Ishikawa (cell line): ENCODE measurements at regions not wholly inside any gene's neighbourhood (a gene's known extent, or its start where the extent isn't known, plus 50 kb on each side); places are given as distances from the start of the nearest gene placed in this dataset.

ENCODE experiments used
- CEBPB ChIP-seq: IDR thresholded peaks from 2 replicates; pipeline ENCODE4 v1.6.1; 2012
- ZBTB7A ChIP-seq: IDR thresholded peaks from 2 replicates; pipeline ENCODE4 v1.6.1; 2012; ENCODE audit warnings: low read depth
- TF ChIP-seq, protein P1 (sequence below): IDR thresholded peaks from 2 replicates; pipeline ENCODE4 v1.6.1; 2012

GRCh38 chr16:55256412-55257016 lies 67.5 kb upstream of the IRX6 start:
- TF ChIP-seq ZBTB7A (no peak), CEBPB (no peak)
- TF ChIP-seq, protein P1, sequence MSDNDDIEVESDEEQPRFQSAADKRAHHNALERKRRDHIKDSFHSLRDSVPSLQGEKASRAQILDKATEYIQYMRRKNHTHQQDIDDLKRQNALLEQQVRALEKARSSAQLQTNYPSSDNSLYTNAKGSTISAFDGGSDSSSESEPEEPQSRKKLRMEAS = no peak
